ENCODE measurements at regions not wholly inside any gene's neighbourhood (a gene's known extent, or its start where the extent isn't known, plus 50 kb on each side); places are given as distances from the start of the nearest gene placed in this dataset.

- no peak for TF ChIP-seq CTCF (IDR thresholded peaks at IDR 0.05; ENCODE audit: low read length)
- no peak for TF ChIP-seq EZH2phosphoT487 (IDR thresholded peaks at IDR 0.05; ENCODE audit: low read length)
- no peak for TF ChIP-seq EZH2 (optimal IDR thresholded peaks at IDR 0.05; ENCODE audit: low read depth, low read length)
Measured at GRCh38 chr3:84277562-84278224, 681.1 kb upstream of the CADM2 start.
